ENCODE measurements at regions not wholly inside any gene's neighbourhood (a gene's known extent, or its start where the extent isn't known, plus 50 kb on each side); places are given as distances from the start of the nearest gene placed in this dataset.

- H3K4me1 Mint-ChIP-seq, result no peaks in the 10 kb centered on the region
- no peak overlapping the region for H3K27ac Mint-ChIP-seq
- DNase-seq, result no peak
- H3K36me3 Mint-ChIP-seq (ENCODE audit: low read depth), result no peaks in the 10 kb centered on the region
- TF ChIP-seq CTCF (IDR thresholded peaks at IDR 0.05), result no peak
- H3K4me3 Mint-ChIP-seq, result no peak overlapping the region
- H3K9me3 Mint-ChIP-seq, result peaks cover 6% of the 10 kb centered on the region
- H3K27me3 Mint-ChIP-seq (ENCODE audit: low read depth, poor library complexity), result no peaks in the 10 kb centered on the region
Measured at GRCh38 chr13:56653043-56653442, 487.7 kb upstream of the PRR20A start.

- TF ChIP-seq CTCF (IDR thresholded peaks at IDR 0.05), result no peak
- Mint-ChIP-seq H3K27ac (no peak overlapping the region), H3K4me3 (no peak overlapping the region), H3K27me3 (ENCODE audit: low read depth, poor library complexity) (no peaks in the 10 kb centered on the region), H3K4me1 (no peaks in the 10 kb centered on the region), H3K36me3 (ENCODE audit: low read depth) (no peaks in the 10 kb centered on the region), H3K9me3 (peaks cover 31% of the 10 kb centered on the region)
- DNase-seq, result no peak
Measured at GRCh38 chr13:56659041-56659471, 481.7 kb upstream of the PRR20A start.

GRCh38 chr13:56670563-56670962 is 470.2 kb upstream of the PRR20A start:
- Mint-ChIP-seq H3K4me3 (no peak overlapping the region), H3K9me3 (no peaks in the 10 kb centered on the region), H3K36me3 (ENCODE audit: low read depth) (no peaks in the 10 kb centered on the region), H3K27me3 (ENCODE audit: low read depth, poor library complexity) (no peaks in the 10 kb centered on the region), H3K4me1 (no peaks in the 10 kb centered on the region), H3K27ac (no peak overlapping the region)
- DNase-seq, result no peak
- TF ChIP-seq CTCF (IDR thresholded peaks at IDR 0.05), result no peak

GRCh38 chr13:56681404-56681803 is 459.3 kb upstream of the PRR20A start:
- DNase-seq, result no peak
- H3K36me3 Mint-ChIP-seq (ENCODE audit: low read depth), result no peaks in the 10 kb centered on the region
- no peak for TF ChIP-seq CTCF (IDR thresholded peaks at IDR 0.05)
- peaks cover 3% of the 10 kb centered on the region for H3K27me3 Mint-ChIP-seq (ENCODE audit: low read depth, poor library complexity)
- H3K9me3 Mint-ChIP-seq, result peaks cover 11% of the 10 kb centered on the region
- no peaks in the 10 kb centered on the region for H3K4me1 Mint-ChIP-seq
- H3K4me3 Mint-ChIP-seq, result no peak overlapping the region
- H3K27ac Mint-ChIP-seq, result no peak overlapping the region

- DNase-seq, result no peak
- Mint-ChIP-seq H3K4me3 (no peak overlapping the region), H3K9me3 (no peaks in the 10 kb centered on the region), H3K36me3 (ENCODE audit: low read depth) (no peaks in the 10 kb centered on the region), H3K27ac (no peak overlapping the region), H3K4me1 (no peaks in the 10 kb centered on the region), H3K27me3 (ENCODE audit: low read depth, poor library complexity) (no peaks in the 10 kb centered on the region)
- no peak for TF ChIP-seq CTCF (IDR thresholded peaks at IDR 0.05)
Measured at GRCh38 chr13:56687131-56687530, 453.6 kb upstream of the PRR20A start.

GRCh38 chr13:56697011-56697410 is 443.7 kb upstream of the PRR20A start:
- no peak for TF ChIP-seq CTCF (IDR thresholded peaks at IDR 0.05)
- Mint-ChIP-seq H3K4me1 (no peaks in the 10 kb centered on the region), H3K4me3 (no peak overlapping the region), H3K9me3 (no peaks in the 10 kb centered on the region), H3K27me3 (ENCODE audit: low read depth, poor library complexity) (no peaks in the 10 kb centered on the region), H3K36me3 (ENCODE audit: low read depth) (no peaks in the 10 kb centered on the region), H3K27ac (no peak overlapping the region)
- no peak for DNase-seq
